ENCODE measurements at regions not wholly inside any gene's neighbourhood (a gene's known extent, or its start where the extent isn't known, plus 50 kb on each side); places are given as distances from the start of the nearest gene placed in this dataset.
A peak's percentile ranks its signal among the peaks of the same experiment; 100 is the strongest.

DNA sequence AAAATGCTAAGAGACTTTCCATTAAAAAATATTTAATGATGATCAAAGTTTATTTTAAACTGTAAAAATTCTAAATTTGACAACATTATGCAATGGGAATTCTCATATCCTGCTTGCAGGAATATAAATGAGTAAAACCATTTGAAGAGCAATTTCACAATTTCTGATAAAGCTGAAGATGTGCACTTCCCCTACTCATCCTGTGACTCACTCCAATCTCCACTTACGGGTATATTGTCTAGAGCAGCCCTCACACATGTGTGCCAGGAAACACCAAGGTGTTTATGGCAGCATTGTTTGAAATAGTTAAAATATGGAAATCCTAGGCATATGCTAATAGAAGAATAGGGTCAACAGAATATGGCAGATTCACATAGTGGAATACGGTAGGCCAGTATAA lies 158.4 kb downstream of the PDHA2 start:
- peak; percentile 9 for DNase-seq

DNA sequence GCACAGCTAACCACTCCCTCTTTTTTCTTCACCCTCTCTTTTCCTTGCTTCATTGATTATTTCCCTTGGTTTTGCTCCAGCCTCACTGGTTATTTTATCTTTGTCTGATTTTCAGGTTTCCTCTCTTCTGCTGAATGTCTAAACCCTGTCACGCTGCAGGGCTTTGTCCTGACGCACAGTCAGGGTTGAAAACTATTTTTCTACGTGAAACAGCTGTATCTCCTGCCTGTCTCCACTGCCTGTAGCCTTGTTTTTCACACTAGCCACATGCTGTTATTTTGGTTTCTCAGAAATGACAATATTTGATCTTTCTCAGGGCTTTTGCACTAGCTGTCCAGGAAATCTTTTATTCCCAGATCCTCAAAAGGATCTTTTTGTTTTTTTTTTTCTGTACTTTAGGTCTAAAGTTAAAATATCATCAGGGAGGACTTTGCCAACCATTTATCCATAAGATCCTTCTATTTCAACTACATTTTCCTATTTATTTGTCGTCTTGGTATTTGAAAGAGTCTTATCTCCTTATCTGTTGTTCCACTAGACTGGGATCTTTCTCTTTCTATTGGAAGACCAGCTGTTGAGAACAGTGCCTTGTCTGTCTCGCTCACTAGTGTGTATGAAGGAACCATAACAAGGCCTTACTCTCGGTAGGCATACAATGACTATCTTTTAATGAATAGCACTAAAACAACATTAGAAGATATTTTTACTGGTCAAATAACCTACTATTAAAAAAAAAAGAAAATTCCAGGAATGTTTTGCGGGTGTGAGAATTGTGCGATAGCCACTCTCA lies 164.3 kb downstream of the PDHA2 start:
- no peak for DNase-seq

DNA sequence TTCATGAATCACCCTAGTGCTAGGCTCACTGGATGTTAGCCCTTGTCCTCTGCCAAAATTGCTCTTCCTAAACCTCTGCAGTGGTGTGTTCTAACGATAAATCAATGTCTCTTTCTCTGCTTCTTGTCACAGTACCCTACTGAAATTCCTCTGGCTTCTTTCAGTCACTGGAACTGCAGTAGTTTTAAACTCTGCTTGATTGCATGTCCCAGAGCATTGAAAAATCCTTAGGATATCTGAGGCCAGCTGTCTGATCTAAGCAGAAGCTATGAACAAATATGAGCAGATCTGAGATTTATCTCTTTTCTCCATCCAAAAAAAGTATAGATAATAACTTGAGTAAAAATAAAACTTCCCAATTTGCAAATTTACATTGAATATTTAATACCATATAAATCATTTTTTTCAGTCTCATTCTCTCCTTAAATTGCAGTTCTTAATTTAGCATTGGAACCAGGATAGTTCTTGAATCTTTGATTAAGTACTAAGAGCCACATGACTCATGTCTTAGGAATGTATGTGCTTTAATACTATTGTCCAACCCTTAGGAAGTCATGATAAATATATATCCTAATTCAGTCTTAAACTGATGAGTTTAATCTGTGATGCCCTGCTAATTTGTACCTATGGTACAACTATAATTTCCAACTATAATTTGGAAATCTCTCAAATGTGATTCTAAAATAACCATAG lies 169.7 kb downstream of the PDHA2 start:
- no peak for DNase-seq

DNA sequence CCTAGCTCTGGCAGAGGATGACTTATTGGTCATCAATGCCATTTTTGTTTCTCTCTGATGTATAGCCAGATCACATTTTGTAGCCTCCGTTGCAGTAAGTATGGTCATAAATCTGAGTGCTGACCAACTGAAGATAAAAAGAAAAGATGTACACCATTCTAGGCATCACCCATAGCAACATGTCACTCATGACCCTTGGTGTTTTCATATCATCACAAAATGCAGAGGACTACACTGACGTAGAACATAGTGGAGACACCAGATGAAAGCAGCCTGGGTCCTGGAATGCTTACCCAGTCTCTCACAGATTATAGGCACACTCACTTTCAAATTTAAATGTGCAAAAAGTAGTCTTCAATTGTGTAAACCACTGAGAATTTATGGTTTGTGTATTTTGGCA lies 172.8 kb downstream of the PDHA2 start:
- DNase-seq, result no peak

DNA sequence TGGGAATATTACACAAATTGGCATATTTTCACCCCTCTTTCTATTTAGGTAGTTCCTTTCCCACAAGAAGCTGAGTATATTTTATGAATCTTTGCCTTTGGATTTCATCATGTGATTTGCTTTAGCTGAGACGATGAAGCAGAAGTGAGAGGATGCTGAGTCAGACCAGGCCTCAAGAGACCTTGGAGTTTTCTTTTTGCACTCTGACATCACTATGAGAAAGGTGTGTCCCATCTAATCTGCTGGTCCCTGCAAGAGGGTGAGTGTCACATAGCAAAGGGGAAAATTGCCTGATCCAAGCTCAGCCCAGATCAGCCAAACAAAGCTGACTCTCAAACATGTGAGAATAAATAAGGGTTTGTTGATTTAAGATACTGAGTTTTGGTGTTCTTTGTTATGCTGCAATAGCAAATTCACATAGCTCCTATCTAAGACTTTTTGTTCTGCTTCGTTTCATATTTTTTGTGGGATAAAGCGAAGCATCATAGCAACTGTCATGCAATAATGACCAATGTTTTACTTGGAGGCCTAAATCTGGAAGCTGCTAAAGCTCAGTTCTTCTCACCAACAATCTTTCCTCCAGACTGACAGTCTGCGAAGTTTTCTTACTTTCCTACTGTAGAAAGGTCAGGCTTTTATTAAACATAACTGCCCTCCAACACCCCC lies 176.9 kb downstream of the PDHA2 start:
- peak; percentile 65 for DNase-seq

DNA sequence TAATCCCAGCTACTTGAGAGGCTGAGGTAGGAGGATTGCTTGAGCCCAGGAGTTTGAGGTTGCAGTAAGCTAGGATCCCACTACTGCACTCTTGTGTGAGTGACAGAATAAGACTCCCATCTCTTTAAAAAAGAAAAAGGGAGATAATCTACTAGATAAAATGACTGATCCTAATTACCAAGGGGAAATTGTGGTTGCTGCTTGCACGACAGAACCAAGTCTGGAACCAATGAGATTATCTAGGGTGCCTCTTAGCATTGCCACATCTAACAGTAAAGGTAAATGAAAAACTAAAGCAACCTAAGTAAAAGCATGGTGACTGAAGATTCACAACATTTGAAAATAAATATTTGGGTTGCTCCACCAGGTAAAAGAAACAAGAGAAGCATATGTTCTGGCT lies 185.1 kb downstream of the PDHA2 start:
- DNase-seq, result no peak

DNA sequence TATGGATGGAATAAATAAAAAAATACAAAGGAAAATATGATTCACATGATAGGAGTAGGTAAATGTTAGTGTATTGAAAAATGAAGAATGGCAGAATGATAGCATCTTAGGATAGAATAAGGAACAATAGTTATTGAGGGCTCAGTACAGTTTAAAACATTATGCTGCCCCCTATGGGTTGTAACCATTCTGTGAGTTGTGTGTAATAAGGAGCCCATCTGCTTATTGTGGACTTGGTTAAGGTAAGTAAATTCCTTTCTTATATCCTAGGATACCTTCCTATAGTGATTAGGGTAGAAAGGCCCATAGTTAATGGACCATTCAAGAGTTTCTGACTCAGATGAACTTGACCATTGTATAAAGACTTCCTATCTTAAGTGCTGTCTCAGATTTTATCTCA lies 195.8 kb downstream of the PDHA2 start:
- DNase-seq, result peak; percentile 75

DNA sequence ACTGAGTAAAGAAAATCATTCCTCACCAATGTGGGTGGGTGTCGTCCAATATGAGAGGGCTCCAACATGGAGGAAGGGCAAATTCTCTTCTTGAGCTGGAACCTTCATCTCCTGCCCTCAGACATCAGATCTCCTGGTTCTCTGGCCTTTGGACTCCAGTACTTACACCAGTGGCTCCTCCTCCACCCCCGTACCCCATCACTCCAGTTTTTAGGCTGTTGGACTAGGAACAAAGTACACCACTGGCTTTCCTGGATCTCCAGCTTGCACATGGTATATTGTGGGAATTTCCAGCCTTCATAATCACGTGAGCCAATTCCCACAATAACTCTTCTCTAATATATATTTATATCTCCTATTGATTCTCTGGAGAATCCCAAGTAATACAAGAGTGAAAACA lies 196.9 kb downstream of the PDHA2 start:
- DNase-seq, result no peak

DNA sequence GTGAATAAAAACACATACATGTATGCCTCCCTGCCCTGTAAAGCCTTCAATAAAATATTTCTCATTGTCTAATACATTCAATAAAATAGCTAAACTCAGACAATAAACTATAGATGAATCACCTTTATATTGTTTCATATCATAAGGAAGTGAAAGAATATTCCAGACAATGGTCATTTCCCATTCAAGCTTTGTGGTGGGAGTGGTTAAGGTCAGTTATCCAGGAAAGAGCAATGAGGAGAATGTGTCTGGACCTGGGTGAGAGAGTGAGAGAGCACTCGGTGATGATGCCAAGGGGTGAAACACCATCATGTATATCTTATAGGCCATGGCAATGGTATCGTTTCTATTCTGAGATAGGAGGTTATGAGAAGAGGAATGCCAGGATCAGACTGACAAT lies 197.8 kb downstream of the PDHA2 start:
- DNase-seq, result no peak

DNA sequence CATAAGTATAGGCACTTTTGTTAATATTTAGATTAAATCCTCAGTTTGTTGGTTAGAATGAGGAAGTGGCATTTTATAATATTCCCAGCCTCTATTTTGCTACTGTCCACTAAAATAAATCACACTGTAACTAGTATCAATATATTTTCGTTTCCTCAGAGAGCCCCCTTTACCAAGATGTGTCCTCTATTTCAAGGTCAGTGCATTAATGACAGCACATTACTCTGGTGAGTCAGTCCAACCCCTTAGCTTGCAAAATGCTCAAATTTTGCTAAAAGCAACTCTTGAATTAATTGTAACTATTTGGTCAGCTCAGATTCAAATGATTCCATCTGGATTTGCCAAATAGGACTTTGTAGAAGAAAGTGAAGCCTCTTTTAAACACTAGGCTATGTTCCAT lies 199.3 kb downstream of the PDHA2 start:
- DNase-seq, result no peak

DNA sequence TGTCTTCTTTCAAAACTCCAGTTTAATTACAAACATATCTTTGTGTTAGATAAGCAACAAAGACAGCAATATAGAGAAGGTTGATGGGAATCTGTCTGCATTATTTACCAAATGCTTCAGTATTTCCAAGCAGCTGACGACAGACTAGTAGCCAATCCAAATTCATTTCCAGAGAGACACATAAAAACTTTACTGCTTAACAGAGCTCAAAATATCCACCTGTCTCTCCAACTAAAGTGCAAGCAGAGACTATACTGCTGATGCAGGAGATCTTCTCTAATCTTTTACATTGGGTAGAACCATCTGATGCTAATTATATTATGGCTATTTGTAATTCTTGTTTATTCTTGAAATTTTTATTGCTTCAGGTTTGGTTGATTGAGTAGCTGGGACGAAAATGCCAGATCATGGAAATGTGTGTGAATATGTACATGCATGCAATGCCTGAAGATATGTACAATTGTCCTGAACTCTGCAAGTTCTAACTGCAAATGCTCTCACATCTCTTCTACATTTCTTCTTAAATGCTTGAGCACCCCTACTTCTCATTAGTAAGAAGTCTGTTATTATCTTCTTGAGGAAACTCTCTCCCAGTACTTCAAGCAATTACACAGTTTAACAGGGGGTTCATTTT lies 200.0 kb downstream of the PDHA2 start:
- DNase-seq, result no peak

DNA sequence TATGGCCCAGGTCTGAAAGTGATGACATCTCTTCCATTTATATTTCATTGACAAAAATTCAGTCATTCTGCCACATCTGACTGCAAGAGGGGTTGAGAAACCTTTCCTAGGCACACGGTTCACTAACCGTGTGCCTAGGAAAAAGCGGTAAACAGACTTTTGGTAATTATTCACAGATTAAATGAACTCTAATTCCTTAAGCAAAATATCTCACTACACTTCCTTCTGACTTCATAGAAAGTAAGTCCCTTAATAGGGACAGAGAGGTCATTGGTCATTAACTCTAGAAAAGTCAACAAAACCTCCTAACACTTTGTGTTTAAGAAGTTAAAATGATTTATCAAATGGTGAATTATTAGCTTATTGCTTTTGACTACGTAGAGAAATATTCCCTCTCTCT lies 205.1 kb downstream of the PDHA2 start:
- no peak for DNase-seq

DNA sequence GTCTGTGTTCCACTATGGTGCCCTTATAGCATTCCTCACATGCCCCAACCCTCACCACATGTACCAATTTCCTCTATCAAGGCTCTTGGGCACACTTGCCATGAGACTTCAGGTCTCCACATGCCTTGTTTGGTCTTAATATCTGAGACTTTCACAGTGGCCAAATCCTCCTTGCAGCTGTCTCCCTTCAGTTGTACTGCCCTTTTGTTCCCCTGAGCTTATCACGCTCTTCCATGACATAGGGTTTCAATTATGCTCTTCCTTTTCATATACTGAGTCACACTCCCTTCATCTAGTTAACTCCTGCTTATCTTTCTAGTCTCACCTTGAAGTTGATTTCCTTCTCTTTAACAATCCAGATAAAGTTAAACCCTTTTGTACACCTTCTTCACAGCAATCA lies 212.9 kb downstream of the PDHA2 start:
- peak; percentile 68 for DNase-seq

DNA sequence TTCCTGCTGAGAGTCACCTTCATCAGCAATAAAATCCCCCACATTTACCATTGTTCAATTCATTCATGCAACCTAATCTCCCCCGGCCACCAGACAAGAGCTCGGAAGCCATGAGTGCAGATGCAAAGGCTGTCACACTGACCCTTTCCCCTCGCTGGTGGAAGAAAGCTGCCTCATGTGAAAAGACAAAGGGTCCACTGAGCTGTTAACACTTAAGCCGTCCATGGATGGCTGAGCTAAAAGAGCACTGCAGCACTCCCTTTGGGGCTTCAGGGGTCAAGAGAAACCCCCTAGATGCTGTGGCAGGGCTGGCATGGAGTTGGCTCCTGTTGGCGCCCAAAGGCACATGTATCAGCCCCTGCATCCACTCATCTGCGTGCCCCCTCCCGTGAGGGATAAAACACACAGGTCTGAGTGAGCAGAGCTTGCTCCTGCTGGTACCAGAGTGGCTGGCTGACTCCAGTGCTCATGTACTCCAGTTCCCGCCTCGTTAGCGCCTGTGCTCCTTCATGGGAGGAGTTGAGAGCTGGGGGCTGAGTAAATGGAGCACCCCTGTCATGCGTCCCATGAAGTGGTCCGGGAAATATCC lies 216.5 kb downstream of the PDHA2 start:
- DNase-seq, result no peak

DNA sequence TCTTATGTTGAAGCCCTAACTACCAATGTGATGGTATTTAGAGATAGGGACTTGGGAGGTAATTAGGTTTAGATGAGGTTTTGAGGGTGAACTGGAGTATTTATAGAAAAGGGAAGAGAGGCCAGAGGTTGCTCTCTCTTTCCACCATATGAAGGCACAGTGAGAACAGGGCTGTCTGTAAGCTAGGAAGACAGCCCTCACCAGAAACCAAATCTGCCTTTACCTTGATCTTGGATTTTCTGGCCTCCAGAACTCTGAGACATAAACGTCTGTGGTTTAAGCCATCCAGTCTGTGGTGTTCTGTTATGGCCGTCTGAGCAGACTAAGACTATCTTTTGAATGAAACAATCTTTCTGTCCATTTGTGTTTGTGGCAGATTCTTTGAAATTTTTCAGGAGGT lies 223.7 kb downstream of the PDHA2 start:
- DNase-seq, result peak; percentile 58

DNA sequence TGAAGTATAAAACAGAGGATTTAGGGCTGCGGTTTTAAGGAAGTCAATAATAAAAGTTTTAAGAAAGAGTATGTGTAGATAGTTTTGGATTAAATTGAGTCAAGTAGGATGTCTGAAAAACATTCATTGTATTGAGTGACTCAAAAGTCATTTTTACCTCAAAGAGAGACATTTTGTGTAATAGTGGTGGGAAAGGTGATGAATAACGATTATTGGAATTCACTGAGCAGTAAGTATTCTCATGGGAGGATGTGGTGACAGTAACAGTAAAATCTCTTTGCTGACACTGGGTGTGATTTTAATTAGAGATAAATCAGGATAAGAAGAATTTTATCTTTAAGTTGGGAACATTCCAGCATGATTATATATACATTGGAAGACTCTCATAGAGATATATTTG lies 233.6 kb downstream of the PDHA2 start:
- DNase-seq, result no peak

DNA sequence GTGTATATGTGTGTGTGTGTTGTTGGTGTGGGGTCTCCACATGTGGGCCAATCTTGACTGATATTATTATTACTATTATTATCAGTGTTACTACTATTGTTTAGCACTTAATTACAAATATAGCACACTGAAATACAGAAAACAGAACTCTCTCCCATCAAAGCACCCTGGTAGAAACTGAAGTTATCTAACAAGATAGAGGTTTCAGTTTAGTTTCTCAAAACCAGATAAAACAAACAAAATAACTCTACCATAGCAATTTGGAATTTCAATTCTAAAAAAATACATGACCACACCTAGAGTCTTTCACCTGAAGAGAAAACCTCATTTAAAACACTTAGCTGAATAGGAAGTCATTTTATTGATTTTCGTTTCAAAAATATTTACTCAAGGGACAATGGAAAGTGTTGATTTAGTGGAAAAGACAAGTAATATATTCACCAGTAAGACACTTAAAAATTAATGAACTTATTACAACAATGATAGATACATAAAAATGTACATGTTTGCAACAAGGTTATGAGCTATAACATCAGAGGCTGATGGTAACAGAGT lies 252.3 kb downstream of the PDHA2 start:
- no peak for DNase-seq

DNA sequence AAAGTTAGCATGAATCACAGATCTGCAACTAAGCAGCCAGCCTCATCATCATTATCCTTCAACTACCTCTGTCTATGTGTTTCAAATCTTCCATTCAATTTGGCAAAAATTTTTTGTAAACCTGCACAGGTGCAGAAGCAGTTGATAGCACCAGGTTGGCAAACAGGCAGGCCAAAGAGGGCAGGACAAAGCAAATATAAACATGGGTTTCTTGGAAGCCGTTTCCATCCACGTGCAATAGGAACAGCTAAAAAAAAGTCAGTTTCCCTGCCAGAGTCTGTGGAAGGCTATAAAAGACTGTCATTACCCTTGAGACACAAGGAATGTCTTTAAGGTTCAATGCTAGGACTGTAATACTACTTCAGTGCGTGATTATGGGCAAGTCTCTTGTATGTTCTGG lies 253.2 kb downstream of the PDHA2 start:
- DNase-seq, result no peak

DNA sequence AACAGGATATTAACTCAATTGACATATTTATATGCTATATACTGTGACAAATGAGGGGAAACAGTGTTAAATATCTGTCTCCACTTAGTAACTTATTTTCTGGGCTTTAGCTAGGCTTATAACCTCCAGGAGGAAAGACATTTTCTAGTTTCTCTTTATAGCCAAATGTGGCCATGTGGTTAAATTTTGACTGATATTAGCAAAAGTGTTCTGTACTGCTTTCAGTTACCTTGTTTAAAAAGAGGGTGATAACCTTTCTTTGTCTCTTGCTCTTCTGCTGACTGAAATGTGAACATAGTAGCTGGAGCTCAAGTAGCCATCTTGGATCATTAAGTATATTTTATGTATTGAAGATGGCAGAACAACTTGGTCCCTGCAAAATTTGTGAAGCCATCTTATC lies 253.7 kb downstream of the PDHA2 start:
- no peak for DNase-seq

DNA sequence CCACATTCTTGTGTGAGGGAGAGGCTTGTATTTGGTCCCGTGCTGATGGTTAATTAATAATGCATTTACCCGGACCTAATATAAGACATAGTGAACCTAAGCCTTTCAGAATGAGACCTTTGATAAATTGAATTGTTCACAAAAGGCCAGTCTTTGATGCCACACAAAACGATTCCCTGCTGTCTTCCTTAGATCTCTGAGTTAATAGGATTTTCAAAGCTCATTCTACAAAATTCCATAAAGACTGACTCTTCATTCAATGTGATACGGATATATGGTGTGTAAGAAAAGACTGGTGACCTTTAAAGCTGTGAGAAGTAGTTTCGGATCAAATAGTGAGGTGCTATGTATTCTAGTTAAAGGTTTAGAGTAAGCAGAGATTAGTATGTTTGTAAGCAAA lies 254.3 kb downstream of the PDHA2 start:
- DNase-seq, result no peak

DNA sequence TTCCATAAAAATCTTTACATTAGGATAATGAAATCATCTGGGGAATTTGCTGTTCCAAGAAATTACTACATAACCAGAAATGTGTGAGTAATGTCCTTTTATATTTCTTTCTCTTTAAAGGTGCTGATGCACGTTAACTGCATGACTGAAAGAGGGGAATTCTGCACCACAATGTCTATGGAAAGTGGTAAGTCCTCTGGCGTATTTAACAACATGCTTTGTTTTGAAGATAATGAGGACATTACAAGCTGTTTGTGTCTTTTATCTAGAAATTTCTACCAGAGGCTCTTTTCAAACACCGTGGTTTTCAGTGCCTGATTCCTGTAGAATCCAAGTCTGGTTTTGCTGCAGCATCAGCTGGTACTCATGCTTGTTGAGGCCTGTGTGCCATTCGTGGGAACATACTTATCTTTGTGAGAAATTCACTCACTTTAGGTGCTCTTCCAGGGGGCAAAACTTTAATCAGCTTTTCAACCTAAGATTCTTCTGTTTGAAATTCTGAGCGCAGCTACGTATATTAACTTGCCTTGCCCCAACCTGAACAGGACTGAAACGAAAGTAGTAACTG lies 257.2 kb downstream of the PDHA2 start:
- DNase-seq, result no peak

DNA sequence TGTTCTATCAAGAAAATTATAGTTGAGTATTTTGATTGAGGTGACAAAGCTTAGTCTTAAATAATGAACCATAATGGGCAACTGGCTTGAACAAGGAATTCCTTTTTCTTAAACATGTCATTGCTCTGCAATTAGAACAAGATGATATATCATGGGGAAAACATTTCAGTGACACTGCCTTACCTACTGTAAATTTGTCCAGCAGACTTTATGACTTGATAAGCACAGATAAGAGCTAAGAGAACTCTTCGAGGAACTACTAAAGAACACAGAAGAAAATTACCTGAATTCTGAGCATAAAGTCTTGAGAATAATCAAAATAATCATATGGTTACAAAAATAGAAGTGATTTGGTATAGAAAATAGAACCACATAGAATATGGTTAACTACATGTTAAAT lies 257.8 kb downstream of the PDHA2 start:
- DNase-seq, result peak; percentile 12

DNA sequence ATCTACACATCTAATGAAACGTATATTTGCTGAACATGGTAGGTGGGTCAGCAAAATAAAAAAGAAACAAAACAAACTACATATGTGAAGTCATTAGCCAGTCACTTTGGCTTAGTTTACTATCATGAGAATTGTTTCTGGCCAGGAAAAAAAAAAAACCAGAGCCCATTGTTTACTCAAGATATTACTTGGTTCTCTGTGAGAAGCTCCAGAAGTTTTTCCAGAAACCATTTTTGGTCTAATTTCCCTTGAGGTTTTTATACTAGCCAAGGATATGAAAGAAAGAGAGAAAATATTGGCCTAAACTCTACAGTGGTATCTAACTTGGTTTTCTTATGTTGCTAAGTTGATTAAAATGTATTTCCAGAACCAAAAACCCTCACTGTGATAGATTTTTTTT lies 259.1 kb downstream of the PDHA2 start:
- DNase-seq, result no peak

Data from OCI-M1 (cell line).